ENCODE measurements at regions not wholly inside any gene's neighbourhood (a gene's known extent, or its start where the extent isn't known, plus 50 kb on each side); places are given as distances from the start of the nearest gene placed in this dataset.

DNA sequence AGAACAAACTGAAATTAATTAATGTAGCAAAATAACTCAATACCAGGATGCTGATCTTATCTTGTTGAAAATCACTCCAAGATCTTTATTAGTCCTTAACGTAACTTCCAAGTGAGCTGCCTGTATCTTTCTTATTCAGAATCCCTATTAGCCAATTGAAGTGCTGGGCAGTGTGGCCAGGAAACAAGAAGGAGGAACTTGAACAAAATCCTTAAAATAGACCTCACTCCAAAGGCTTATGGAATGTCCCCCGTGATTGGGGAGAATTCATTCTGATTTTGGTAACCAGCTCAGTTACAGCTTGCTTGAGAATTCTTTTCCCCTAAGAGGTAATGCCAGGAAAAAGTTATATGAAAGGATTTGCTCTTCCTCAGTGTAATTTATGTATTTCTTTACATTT lies 171.0 kb downstream of the DEPDC1B start:
- ATAC-seq (ENCODE audit: low read depth) (no peak), DNase-seq (no peak)
- Histone ChIP-seq H3K4me3 (ENCODE audit: insufficient read depth, low read depth, low read length) (no peak overlapping the region), H3K27ac (ENCODE audit: insufficient read depth, low read length) (no peak overlapping the region), H2BK20ac (ENCODE audit: low read depth, low read length) (no peak overlapping the region), H2AK9ac (replicated peaks; ENCODE audit: low read depth, low read length, poor library complexity) (no peak overlapping the region), H3K79me1 (ENCODE audit: low read depth in 1 of 2, low read length in 2 of 2) (no peaks in the 10 kb centered on the region), H3K4ac (ENCODE audit: low read depth, low read length) (no peak overlapping the region), H3K4me1 (ENCODE audit: control insufficient read depth, insufficient read depth, low read length) (no peaks in the 10 kb centered on the region), H4K5ac (ENCODE audit: low read depth, low read length) (no peak overlapping the region), H2BK120ac (ENCODE audit: low read depth, low read length) (no peak overlapping the region), H3K9me3 (ENCODE audit: control insufficient read depth, insufficient read depth, low read length) (no peaks in the 10 kb centered on the region), H3K56ac (ENCODE audit: extremely low read depth, insufficient read depth, low read length) (no peak overlapping the region), H2AFZ (replicated peaks; ENCODE audit: low read length, poor library complexity) (no peak overlapping the region), H4K20me1 (ENCODE audit: insufficient read depth, low read length) (no peaks in the 10 kb centered on the region), H2BK5ac (ENCODE audit: low read depth, low read length, poor library complexity, severe bottlenecking) (no peak overlapping the region), H2BK15ac (ENCODE audit: low read depth, low read length) (no peak overlapping the region), H2AK5ac (ENCODE audit: low read depth, low read length) (no peak overlapping the region), H3K18ac (ENCODE audit: low read depth, low read length) (no peak overlapping the region), H3K14ac (replicated peaks; ENCODE audit: low read depth, low read length) (no peak overlapping the region), H3K36me3 (ENCODE audit: control insufficient read depth, insufficient read depth, low read length) (no peaks in the 10 kb centered on the region), H3K9ac (ENCODE audit: low read depth, low read length) (no peak overlapping the region), H3K9me1 (ENCODE audit: insufficient read depth, low read length) (no peaks in the 10 kb centered on the region), H3K4me2 (ENCODE audit: low read depth, low read length) (no peak overlapping the region), H4K8ac (ENCODE audit: low read depth in 2 of 2, low read length in 2 of 2) (no peak overlapping the region), H3K23ac (ENCODE audit: low read depth, low read length) (no peak overlapping the region), H3K27me3 (ENCODE audit: control insufficient read depth, insufficient read depth, low read length) (peaks cover 2% of the 10 kb centered on the region; the same call in 1 of the 2 replicates), H4K91ac (ENCODE audit: insufficient read depth, low read depth, low read length) (no peak overlapping the region)
- TF ChIP-seq MAZ (IDR thresholded peaks at IDR 0.05; ENCODE audit: borderline replicate concordance, low read depth, low read length) (no peak), NFE2L2 (IDR thresholded peaks at IDR 0.05; ENCODE audit: low read depth, low read length) (no peak), FOS (IDR thresholded peaks at IDR 0.05; ENCODE audit: low read depth, low read length) (no peak), MXI1 (IDR thresholded peaks at IDR 0.05; ENCODE audit: borderline replicate concordance, low read depth, low read length) (no peak), MAFK (IDR thresholded peaks at IDR 0.05; ENCODE audit: low read depth, low read length) (no peak), RAD21 (IDR thresholded peaks at IDR 0.05; ENCODE audit: low read length) (no peak), CHD1 (IDR thresholded peaks at IDR 0.05; ENCODE audit: low read depth, low read length) (no peak), POLR2A (IDR thresholded peaks at IDR 0.05; ENCODE audit: low read depth, low read length) (no peak), RCOR1 (IDR thresholded peaks at IDR 0.05; ENCODE audit: insufficient replicate concordance, low read length) (no peak), BHLHE40 (IDR thresholded peaks at IDR 0.05; ENCODE audit: low read depth, low read length) (no peak), RFX5 (IDR thresholded peaks at IDR 0.05; ENCODE audit: low read depth, low read length) (no peak)
- TF ChIP-seq, protein P1, sequence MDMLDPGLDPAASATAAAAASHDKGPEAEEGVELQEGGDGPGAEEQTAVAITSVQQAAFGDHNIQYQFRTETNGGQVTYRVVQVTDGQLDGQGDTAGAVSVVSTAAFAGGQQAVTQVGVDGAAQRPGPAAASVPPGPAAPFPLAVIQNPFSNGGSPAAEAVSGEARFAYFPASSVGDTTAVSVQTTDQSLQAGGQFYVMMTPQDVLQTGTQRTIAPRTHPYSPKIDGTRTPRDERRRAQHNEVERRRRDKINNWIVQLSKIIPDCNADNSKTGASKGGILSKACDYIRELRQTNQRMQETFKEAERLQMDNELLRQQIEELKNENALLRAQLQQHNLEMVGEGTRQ (IDR thresholded peaks at IDR 0.05; ENCODE audit: low read depth, low read length): no peak
- TF ChIP-seq, protein P2, sequence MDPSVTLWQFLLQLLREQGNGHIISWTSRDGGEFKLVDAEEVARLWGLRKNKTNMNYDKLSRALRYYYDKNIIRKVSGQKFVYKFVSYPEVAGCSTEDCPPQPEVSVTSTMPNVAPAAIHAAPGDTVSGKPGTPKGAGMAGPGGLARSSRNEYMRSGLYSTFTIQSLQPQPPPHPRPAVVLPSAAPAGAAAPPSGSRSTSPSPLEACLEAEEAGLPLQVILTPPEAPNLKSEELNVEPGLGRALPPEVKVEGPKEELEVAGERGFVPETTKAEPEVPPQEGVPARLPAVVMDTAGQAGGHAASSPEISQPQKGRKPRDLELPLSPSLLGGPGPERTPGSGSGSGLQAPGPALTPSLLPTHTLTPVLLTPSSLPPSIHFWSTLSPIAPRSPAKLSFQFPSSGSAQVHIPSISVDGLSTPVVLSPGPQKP (IDR thresholded peaks at IDR 0.05; ENCODE audit: borderline replicate concordance, low read depth, low read length): no peak
- no CpG with 5 or more reads among the region's 2 CpGs for WGBS, 2 experiments (ENCODE audit: extremely low coverage in 2 of 2, insufficient read length in 1 of 2)
- BruUV-seq (replicated peaks): no TSS peak
- intact Hi-C loops (cut with micrococcal nuclease): no loop called here
- in situ Hi-C loops (cut with MboI; ENCODE audit: low sequenced_read_pairs): no loop called here
- ChIA-PET POLR2A (ENCODE audit: unreplicated experiment) (no interaction called here), CTCF (no interaction called here)
- dilution Hi-C loops (cut with HindIII; ENCODE audit: low sequenced_read_pairs, unreplicated experiment): no loop called here
